Ectodermal cell (in vitro differentiated cells): ENCODE measurements at regions not wholly inside any gene's neighbourhood (a gene's known extent, or its start where the extent isn't known, plus 50 kb on each side); places are given as distances from the start of the nearest gene placed in this dataset.

Experiments
- H3K27ac ChIP-seq: 2 replicates; pipeline ENCODE4 v1.7.0; 2013; ENCODE audit warnings: mild to moderate bottlenecking, low read depth, low read length; ENCODE audit not compliant: insufficient read depth, poor library complexity, severe bottlenecking
- H3K27me3 ChIP-seq: 2 replicates; pipeline ENCODE4 v1.7.0; 2013; ENCODE audit warnings: mild to moderate bottlenecking, low read length; ENCODE audit not compliant: insufficient read depth, control insufficient read depth, poor library complexity, severe bottlenecking
- H3K36me3 ChIP-seq: one replicate; pipeline ENCODE4 v1.7.0; 2013; ENCODE audit warnings: low read length; ENCODE audit not compliant: control insufficient read depth, insufficient read depth
- H3K4me1 ChIP-seq: one replicate; pipeline ENCODE4 v1.7.0; 2013; ENCODE audit warnings: low read length; ENCODE audit not compliant: control insufficient read depth, insufficient read depth
- H3K4me3 ChIP-seq: 2 replicates; pipeline ENCODE4 v1.7.0; 2013; ENCODE audit warnings: low read depth, low read length, control low read depth; ENCODE audit not compliant: insufficient read depth
- H3K9me3 ChIP-seq: 2 replicates; pipeline ENCODE4 v1.7.0; 2013; ENCODE audit warnings: mild to moderate bottlenecking, low read length, moderate library complexity; ENCODE audit not compliant: control insufficient read depth
- WGBS, 2 experiments: methylation state at CpG; one replicate each; pipeline ENCODE4 v1.1.7; 2013; ENCODE audit warnings: missing lambda C conversion rate in 2 of 2; 5-methylcytosine and 5-hydroxymethylcytosine counted together

DNA sequence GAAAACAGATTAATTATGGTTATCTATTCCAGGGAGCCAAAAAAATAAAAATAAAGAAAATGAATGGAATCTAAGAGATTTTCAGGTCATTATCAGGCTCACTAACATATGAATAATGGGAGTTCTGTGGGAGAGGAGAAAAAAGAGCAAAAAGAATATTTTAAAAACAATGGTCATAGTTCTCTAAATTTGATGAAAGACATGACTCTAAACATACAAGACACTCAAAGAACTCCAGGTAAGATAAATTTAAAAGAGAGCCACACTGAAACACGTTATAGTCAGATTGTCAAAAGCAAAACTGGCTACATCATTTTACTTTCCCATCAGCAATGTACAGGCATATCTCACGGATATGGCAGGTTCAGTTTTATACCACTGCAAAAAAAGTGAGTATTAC is 520.0 kb downstream of the ANKRD50 start:
- H3K27me3 ChIP-seq = no peaks in the 10 kb centered on the region
- WGBS, 2 experiments = 86 to 100% methylated on average over 1 to 2 of the region's 2 CpGs
- H3K4me3 ChIP-seq = no peak overlapping the region
- no peaks in the 10 kb centered on the region for H3K4me1 ChIP-seq
- no peak overlapping the region for H3K27ac ChIP-seq
- no peaks in the 10 kb centered on the region for H3K36me3 ChIP-seq
- no peaks in the 10 kb centered on the region for H3K9me3 ChIP-seq

DNA sequence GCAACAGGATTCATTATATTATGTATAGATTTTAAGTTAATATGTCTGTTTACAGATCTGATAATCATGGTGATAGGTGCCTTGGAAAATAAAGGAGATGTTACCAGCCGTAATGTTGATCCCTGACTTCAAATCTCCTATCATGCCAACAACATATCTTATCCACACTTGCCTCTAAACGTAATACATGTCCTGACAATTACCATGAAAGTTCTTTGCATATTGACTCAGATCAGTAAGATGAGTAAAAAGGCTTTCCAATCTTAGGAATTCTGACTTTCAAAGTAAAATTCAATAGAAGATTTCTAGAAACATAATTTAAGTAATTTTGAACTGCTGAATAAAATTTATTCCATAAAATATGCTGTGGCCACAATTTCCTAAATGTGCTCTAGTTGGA is 513.3 kb downstream of the ANKRD50 start:
- 86 to 90% methylated on average over 1 to 2 of the region's 2 CpGs for WGBS, 2 experiments
- Histone ChIP-seq H3K9me3 (no peaks in the 10 kb centered on the region), H3K27ac (no peak overlapping the region), H3K4me1 (no peaks in the 10 kb centered on the region), H3K27me3 (no peaks in the 10 kb centered on the region), H3K36me3 (no peaks in the 10 kb centered on the region), H3K4me3 (no peak overlapping the region)

DNA sequence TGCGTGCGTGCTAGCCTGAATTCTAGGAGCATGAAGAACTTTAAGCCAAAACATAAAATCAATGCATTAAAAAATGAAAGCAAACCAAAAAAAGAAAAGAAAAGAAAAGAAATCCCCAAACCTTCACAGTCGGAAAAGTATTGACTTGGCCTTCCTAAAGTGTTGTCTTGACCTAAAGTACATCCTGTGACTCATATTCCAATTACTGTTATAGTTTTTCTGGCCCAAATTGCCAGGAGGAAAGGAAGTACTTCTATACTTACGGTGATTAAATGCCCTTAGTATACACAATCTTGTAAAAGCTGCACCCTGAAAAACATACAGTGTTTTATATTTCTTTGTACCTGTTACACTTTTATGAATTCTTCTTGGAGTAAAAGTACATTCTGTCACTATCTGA is 512.8 kb downstream of the ANKRD50 start:
- no peaks in the 10 kb centered on the region for H3K36me3 ChIP-seq
- WGBS, 2 experiments = 72 to 92% methylated on average over 2 to 3 of the region's 4 CpGs
- H3K4me3 ChIP-seq = no peak overlapping the region
- H3K9me3 ChIP-seq = no peaks in the 10 kb centered on the region
- H3K4me1 ChIP-seq = no peaks in the 10 kb centered on the region
- no peak overlapping the region for H3K27ac ChIP-seq
- H3K27me3 ChIP-seq = no peaks in the 10 kb centered on the region

DNA sequence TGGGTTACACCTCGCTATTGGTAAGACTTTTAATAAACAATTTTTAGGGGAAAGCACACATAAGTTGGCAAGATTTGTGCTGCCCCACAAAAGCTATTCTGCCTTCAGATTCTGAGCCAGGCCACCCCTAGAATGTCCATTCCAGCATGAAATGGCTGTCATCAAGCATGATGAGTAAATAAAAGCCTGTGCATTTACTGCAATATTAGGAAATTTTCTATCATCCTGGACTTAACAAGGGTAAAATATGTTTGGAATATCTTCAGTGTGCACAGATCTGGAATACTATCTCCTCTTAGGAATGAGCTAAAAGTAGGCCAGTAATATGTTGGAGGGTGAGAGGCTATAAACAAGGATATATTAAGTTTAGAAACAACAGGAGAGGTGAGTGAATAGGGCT is 510.9 kb downstream of the ANKRD50 start:
- no peaks in the 10 kb centered on the region for H3K36me3 ChIP-seq
- H3K4me1 ChIP-seq = no peaks in the 10 kb centered on the region
- H3K9me3 ChIP-seq = no peaks in the 10 kb centered on the region
- WGBS, 2 experiments = 74 to 100% methylated on average over 1 of the region's 1 CpG
- no peak overlapping the region for H3K27ac ChIP-seq
- no peak overlapping the region for H3K4me3 ChIP-seq
- no peaks in the 10 kb centered on the region for H3K27me3 ChIP-seq

DNA sequence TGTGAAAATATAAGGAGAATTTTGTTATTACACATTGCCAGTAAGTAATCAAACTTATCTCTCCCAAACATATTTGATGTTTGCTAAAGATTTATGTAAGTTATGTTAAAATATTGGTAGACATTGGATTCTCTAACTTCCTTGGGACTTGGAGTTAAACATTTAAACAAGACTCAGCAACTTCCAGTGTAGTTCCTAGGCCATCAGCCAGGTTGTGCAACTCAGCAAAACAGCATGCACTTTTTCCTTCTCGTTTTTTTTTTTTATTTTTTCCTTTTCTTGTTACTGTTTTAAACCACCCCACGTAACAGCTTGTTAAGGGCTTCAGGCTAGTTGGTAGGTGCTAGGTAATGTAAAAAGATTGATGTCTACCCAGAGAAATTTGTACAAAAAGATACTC is 510.4 kb downstream of the ANKRD50 start:
- Histone ChIP-seq H3K9me3 (no peaks in the 10 kb centered on the region), H3K4me1 (no peaks in the 10 kb centered on the region), H3K36me3 (no peaks in the 10 kb centered on the region), H3K27me3 (no peaks in the 10 kb centered on the region), H3K27ac (no peak overlapping the region), H3K4me3 (no peak overlapping the region)
- 70 to 89% methylated on average over 1 of the region's 2 CpGs for WGBS, 2 experiments

DNA sequence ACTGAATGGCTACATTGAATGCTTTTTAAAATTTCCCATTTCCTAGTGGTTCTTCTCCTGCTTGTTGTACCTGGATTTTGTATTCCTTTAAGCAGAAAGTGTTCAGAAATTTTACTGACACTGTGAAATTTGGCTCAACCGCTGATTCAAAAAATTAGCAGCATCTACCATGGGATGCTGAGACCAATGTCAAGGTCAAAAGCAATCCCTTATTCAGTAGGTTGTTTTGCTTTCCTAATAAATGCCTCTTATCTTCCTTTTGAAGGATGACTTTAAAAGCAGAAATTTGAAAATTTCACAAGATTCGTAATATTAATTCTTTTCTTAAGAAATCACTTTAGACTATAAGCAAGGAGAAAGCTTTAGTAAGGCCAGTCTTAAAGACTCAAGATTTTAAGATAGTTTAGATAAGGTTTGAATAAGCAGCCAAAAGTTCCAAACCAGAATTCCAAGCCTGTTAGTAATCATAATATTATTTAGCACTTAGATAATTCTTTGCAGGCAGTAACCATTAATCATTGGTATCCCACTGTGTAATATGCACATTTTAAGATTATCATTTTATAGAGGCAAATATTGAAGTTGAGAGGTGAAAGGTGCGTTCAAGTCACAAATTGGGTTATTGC is 508.8 kb downstream of the ANKRD50 start:
- H3K9me3 ChIP-seq = no peaks in the 10 kb centered on the region
- no peak overlapping the region for H3K27ac ChIP-seq
- no peaks in the 10 kb centered on the region for H3K36me3 ChIP-seq
- no peaks in the 10 kb centered on the region for H3K27me3 ChIP-seq
- 88 to 99% methylated on average over 2 of the region's 3 CpGs for WGBS, 2 experiments
- H3K4me1 ChIP-seq = no peaks in the 10 kb centered on the region
- no peak overlapping the region for H3K4me3 ChIP-seq

DNA sequence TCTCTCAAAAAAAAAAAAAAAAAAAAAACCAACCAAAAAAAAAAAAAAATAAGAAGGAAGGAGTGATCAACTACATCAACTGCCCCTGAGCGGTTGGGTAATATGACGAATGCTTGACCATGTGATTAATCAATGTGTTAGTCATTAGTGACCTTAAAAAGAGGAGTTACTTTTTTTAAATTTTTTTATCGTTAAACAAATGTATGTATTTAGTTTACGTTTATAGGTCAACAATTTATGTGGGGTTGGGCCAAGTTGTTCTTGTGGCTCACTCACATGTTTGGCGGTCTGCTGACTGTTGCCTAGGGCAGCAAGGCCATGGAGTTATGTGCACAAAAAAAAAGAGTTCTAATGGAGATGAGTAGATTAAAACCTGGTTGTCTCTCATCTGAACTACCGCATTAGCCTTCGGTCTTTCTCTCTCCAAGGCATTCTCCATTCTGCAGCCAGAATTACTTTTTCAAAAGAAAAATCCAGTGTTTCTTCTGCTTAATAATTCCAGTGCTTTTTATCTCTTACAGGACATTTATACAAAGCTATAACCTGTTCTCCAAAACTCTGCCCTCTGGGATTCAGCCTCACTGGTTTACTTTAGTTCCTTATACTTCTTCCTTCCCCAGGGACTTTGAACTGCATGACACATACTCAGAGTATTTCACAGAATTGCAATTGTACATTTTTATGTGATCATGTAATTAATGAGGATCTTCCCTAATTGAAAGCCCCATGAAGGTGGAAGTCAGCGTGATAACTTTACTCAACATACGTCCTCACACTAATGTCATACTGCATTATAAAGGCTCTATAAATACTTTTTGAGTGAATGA is 505.5 kb downstream of the ANKRD50 start:
- no peak overlapping the region for H3K4me3 ChIP-seq
- H3K4me1 ChIP-seq = no peaks in the 10 kb centered on the region
- H3K9me3 ChIP-seq = no peaks in the 10 kb centered on the region
- WGBS, 2 experiments = 94 to 97% methylated on average over 7 to 9 of the region's 9 CpGs
- H3K36me3 ChIP-seq = no peaks in the 10 kb centered on the region
- H3K27me3 ChIP-seq = no peaks in the 10 kb centered on the region
- no peak overlapping the region for H3K27ac ChIP-seq

DNA sequence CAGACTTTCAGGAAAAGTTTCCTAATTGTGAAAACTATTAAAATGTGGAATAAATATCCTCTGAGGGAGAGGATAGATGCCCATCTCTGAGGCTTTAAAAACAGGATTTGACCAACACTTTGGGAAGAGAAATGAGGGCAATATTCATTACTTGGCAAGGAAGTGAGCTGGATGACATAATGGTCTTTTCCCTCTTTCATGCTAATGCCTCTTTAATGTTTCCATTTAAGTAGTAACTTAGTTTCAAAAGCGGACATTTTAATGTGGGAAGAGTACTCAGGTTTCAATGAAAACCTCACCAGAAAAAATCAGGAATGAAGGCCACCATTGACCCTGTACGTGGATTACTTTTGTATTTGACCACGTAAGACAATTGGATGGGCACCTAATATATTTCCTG is 503.3 kb downstream of the ANKRD50 start:
- Histone ChIP-seq H3K27ac (no peak overlapping the region), H3K4me1 (no peaks in the 10 kb centered on the region), H3K4me3 (no peak overlapping the region), H3K27me3 (no peaks in the 10 kb centered on the region), H3K9me3 (no peaks in the 10 kb centered on the region), H3K36me3 (no peaks in the 10 kb centered on the region)
- WGBS, 2 experiments = 86 to 94% methylated on average over 3 of the region's 3 CpGs

DNA sequence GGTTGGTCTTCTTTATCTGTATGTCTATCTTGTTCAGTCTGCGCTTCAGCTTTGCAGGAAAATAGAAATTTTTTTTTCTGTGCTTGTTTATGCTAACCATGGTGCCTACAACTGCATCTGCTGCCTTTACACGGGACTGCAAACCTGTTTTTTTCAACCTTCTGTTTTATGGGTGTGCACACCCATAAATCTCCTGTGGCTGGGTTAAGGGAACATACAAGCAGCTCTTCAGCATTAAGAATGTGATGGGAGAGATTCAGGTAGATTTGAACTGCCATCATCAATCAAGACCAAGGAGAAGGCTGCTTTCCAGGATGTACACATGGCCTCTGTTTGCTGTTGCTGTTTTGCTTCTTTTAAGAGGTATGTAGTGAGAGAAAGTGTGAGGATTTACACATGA is 502.9 kb downstream of the ANKRD50 start:
- H3K9me3 ChIP-seq = no peaks in the 10 kb centered on the region
- 92 to 97% methylated on average over 2 of the region's 2 CpGs for WGBS, 2 experiments
- no peaks in the 10 kb centered on the region for H3K27me3 ChIP-seq
- H3K27ac ChIP-seq = no peak overlapping the region
- no peaks in the 10 kb centered on the region for H3K4me1 ChIP-seq
- no peak overlapping the region for H3K4me3 ChIP-seq
- H3K36me3 ChIP-seq = no peaks in the 10 kb centered on the region

DNA sequence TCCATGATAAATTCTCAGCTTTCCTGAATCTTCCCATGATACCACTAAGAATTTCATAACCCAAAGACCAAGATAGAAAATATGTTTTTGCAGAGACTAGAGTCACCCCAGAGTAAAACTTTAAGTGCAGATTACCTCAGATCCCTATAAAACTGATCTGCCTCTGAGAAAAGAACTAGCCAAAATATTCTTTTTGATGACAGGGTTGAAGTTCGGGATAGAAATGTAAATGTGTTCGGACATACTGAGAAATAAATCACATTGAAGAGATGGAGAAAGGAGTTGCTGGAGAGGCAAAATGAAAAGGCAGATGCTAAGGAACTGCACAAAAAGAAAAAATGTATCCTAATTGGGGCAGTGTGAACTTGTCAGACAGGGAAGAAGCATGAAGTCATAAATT is 501.8 kb downstream of the ANKRD50 start:
- H3K4me3 ChIP-seq = no peak overlapping the region
- 94 to 95% methylated on average over 2 of the region's 2 CpGs for WGBS, 2 experiments
- no peaks in the 10 kb centered on the region for H3K4me1 ChIP-seq
- no peaks in the 10 kb centered on the region for H3K36me3 ChIP-seq
- H3K9me3 ChIP-seq = no peaks in the 10 kb centered on the region
- no peaks in the 10 kb centered on the region for H3K27me3 ChIP-seq
- H3K27ac ChIP-seq = no peak overlapping the region
